ENCODE measurements at regions not wholly inside any gene's neighbourhood (a gene's known extent, or its start where the extent isn't known, plus 50 kb on each side); places are given as distances from the start of the nearest gene placed in this dataset.
"Not testable (repeated sequence)": the region's sequence is repeated elsewhere in the genome, so short reads cannot be mapped to it uniquely, and the experiment has no call there.

DNA sequence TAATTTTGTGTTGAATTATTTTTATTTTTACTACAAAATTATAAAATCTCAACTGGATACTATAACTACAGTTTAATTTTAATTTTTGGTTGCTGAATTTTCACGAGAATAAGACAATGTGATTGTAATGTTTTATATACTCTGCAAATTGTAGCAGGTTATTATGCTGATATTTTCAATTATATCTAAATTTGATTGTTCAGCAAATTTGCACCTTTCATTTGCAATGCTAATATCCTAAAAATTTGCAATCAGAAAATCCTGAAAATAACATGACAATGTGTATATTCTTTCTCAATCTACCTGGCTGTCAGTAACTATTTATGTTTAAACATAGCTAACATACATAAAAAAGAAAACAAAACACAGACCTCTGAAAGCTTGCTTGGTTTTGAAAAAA lies 932.2 kb upstream of the LRFN5 start:
- no peak overlapping the region for H3K27ac ChIP-seq
- ChIA-PET POLR2A (ENCODE audit: low non-redundant PET) (no interaction called here), CTCF (interaction anchor here (0.6 kb wide), 1 partner anchor 117 kb away, joined by 3 read pairs; no protein-coding TSS in a partner anchor)
- TF ChIP-seq, protein P1, sequence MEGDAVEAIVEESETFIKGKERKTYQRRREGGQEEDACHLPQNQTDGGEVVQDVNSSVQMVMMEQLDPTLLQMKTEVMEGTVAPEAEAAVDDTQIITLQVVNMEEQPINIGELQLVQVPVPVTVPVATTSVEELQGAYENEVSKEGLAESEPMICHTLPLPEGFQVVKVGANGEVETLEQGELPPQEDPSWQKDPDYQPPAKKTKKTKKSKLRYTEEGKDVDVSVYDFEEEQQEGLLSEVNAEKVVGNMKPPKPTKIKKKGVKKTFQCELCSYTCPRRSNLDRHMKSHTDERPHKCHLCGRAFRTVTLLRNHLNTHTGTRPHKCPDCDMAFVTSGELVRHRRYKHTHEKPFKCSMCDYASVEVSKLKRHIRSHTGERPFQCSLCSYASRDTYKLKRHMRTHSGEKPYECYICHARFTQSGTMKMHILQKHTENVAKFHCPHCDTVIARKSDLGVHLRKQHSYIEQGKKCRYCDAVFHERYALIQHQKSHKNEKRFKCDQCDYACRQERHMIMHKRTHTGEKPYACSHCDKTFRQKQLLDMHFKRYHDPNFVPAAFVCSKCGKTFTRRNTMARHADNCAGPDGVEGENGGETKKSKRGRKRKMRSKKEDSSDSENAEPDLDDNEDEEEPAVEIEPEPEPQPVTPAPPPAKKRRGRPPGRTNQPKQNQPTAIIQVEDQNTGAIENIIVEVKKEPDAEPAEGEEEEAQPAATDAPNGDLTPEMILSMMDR (conservative IDR thresholded peaks at IDR 0.05; ENCODE audit: low read depth) = no peak
- no peak for DNase-seq (ENCODE audit: low spot score)

DNA sequence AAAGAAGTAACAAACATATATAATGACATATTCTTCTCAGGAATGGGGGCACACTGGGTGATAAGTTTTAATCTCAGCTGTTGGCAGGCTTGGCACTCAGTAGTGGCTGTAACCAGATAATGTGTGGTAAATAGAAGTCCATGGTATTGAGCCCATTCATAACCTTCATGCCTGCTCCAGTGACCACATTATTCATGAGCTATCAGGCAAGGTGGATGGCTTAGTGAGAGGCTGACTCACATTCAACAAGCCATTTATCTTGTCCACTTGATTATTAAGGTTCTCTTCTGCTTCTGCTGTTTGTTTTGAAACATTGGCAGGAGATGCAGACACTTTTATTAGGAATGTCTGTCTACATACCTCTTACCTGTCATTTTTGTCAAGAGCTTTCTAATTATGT lies 950.4 kb upstream of the LRFN5 start:
- ChIA-PET CTCF (no interaction called here), POLR2A (ENCODE audit: low non-redundant PET) (no interaction called here)
- no peak overlapping the region for H3K27ac ChIP-seq
- DNase-seq (ENCODE audit: low spot score) = no peak
- TF ChIP-seq, protein P1 (conservative IDR thresholded peaks at IDR 0.05; ENCODE audit: low read depth) = no peak

GRCh38 chr14:40652089-40652691 lies 954.5 kb upstream of the LRFN5 start:
- H3K27ac ChIP-seq = no peak overlapping the region
- ChIA-PET POLR2A (ENCODE audit: low non-redundant PET) (no interaction called here), CTCF (no interaction called here)
- DNase-seq (ENCODE audit: low spot score) = no peak
- TF ChIP-seq, protein P1 (conservative IDR thresholded peaks at IDR 0.05; ENCODE audit: low read depth) = no peak

GRCh38 chr14:40630471-40630870 lies 976.2 kb upstream of the LRFN5 start:
- ChIA-PET POLR2A (ENCODE audit: low non-redundant PET) (no interaction called here), CTCF (no interaction called here)
- no peak overlapping the region for H3K27ac ChIP-seq
- TF ChIP-seq, protein P1 (conservative IDR thresholded peaks at IDR 0.05; ENCODE audit: low read depth) = no peak
- no peak for DNase-seq (ENCODE audit: low spot score)

- CTCF ChIA-PET; DNase-seq (ENCODE audit: low spot score); POLR2A ChIA-PET (ENCODE audit: low non-redundant PET); H3K27ac ChIP-seq: not testable (repeated sequence)
Observed at GRCh38 chr14:40629551-40630137, 977.0 kb upstream of the LRFN5 start.

DNA sequence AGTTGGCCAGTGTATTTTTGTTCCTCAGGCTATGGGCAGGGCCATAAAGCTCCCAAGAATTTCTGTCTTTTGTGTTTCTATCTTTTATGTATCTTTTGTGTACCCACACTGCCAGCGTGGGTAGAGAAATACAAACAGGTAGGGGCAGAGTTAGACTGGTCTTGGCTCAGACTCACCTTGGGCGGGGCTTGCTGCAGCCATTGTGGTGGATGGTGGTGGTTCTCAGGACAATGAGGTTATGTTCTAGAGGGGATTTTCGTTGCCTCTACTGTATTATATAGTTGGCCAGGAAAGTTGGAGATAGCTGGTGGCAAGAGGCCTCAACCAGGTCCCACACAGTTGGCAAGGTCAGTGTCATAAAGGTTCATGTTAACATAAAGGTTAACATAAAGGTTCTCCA lies 977.5 kb upstream of the LRFN5 start:
- no peak overlapping the region for H3K27ac ChIP-seq
- ChIA-PET POLR2A (ENCODE audit: low non-redundant PET) (no interaction called here), CTCF (no interaction called here)
- TF ChIP-seq, protein P1 (conservative IDR thresholded peaks at IDR 0.05; ENCODE audit: low read depth) = no peak
- no peak for DNase-seq (ENCODE audit: low spot score)

GRCh38 chr14:40623643-40624042 lies 983.0 kb upstream of the LRFN5 start:
- ChIA-PET CTCF (no interaction called here), POLR2A (ENCODE audit: low non-redundant PET) (no interaction called here)
- no peak overlapping the region for H3K27ac ChIP-seq
- TF ChIP-seq, protein P1 (conservative IDR thresholded peaks at IDR 0.05; ENCODE audit: low read depth) = no peak
- DNase-seq (ENCODE audit: low spot score) = no peak

Measured in RWPE1 (cell line).